ENCODE measurements at regions not wholly inside any gene's neighbourhood (a gene's known extent, or its start where the extent isn't known, plus 50 kb on each side); places are given as distances from the start of the nearest gene placed in this dataset.

DNA sequence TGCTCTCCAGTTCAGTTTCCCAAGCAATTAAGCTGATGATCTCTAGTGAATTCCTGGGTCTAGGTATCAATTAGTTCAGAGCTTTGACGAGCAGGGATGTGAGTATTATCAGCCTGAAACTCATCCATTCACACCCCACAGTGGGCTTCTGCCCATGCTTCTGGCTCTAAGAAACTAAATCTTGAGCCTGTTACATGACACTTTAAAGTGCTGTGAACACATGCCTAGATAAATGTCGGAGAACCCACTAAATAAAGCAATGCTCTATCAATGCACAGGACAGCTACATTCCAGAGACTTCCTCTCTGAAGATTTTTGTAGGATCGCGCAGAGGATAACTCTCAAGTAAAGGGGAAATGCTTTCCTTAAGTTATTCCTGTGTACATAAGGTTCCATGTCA, 356.5 kb upstream of the TNP1 start:
- TF ChIP-seq POLR2AphosphoS5 (IDR thresholded peaks at IDR 0.05; ENCODE audit: low read depth) = no peak
- TF ChIP-seq, protein P1, sequence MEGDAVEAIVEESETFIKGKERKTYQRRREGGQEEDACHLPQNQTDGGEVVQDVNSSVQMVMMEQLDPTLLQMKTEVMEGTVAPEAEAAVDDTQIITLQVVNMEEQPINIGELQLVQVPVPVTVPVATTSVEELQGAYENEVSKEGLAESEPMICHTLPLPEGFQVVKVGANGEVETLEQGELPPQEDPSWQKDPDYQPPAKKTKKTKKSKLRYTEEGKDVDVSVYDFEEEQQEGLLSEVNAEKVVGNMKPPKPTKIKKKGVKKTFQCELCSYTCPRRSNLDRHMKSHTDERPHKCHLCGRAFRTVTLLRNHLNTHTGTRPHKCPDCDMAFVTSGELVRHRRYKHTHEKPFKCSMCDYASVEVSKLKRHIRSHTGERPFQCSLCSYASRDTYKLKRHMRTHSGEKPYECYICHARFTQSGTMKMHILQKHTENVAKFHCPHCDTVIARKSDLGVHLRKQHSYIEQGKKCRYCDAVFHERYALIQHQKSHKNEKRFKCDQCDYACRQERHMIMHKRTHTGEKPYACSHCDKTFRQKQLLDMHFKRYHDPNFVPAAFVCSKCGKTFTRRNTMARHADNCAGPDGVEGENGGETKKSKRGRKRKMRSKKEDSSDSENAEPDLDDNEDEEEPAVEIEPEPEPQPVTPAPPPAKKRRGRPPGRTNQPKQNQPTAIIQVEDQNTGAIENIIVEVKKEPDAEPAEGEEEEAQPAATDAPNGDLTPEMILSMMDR (conservative IDR thresholded peaks at IDR 0.05; ENCODE audit: low read depth in 2 of 2) = no peak
- TF ChIP-seq STAT1 (IDR thresholded peaks at IDR 0.05; ENCODE audit: unreplicated experiment) = no peak
- TF ChIP-seq ZNF114 (CRISPR knock-in tag; IDR thresholded peaks at IDR 0.05) = no peak
- no peak for TF ChIP-seq EZH2 (IDR thresholded peaks at IDR 0.05; ENCODE audit: low read depth, unreplicated experiment)
- TF ChIP-seq EZH2phosphoT487 (IDR thresholded peaks at IDR 0.05; ENCODE audit: unreplicated experiment) = no peak
- TF ChIP-seq ZNF331 (CRISPR knock-in tag; IDR thresholded peaks at IDR 0.05; ENCODE audit: low read depth) = no peak
- TF ChIP-seq, protein P2, sequence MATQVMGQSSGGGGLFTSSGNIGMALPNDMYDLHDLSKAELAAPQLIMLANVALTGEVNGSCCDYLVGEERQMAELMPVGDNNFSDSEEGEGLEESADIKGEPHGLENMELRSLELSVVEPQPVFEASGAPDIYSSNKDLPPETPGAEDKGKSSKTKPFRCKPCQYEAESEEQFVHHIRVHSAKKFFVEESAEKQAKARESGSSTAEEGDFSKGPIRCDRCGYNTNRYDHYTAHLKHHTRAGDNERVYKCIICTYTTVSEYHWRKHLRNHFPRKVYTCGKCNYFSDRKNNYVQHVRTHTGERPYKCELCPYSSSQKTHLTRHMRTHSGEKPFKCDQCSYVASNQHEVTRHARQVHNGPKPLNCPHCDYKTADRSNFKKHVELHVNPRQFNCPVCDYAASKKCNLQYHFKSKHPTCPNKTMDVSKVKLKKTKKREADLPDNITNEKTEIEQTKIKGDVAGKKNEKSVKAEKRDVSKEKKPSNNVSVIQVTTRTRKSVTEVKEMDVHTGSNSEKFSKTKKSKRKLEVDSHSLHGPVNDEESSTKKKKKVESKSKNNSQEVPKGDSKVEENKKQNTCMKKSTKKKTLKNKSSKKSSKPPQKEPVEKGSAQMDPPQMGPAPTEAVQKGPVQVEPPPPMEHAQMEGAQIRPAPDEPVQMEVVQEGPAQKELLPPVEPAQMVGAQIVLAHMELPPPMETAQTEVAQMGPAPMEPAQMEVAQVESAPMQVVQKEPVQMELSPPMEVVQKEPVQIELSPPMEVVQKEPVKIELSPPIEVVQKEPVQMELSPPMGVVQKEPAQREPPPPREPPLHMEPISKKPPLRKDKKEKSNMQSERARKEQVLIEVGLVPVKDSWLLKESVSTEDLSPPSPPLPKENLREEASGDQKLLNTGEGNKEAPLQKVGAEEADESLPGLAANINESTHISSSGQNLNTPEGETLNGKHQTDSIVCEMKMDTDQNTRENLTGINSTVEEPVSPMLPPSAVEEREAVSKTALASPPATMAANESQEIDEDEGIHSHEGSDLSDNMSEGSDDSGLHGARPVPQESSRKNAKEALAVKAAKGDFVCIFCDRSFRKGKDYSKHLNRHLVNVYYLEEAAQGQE (IDR thresholded peaks at IDR 0.05; ENCODE audit: unreplicated experiment) = no peak
- TF ChIP-seq, protein P3, sequence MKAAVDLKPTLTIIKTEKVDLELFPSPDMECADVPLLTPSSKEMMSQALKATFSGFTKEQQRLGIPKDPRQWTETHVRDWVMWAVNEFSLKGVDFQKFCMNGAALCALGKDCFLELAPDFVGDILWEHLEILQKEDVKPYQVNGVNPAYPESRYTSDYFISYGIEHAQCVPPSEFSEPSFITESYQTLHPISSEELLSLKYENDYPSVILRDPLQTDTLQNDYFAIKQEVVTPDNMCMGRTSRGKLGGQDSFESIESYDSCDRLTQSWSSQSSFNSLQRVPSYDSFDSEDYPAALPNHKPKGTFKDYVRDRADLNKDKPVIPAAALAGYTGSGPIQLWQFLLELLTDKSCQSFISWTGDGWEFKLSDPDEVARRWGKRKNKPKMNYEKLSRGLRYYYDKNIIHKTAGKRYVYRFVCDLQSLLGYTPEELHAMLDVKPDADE (IDR thresholded peaks at IDR 0.05) = no peak
- TF ChIP-seq JUNB (IDR thresholded peaks at IDR 0.05; ENCODE audit: unreplicated experiment) = no peak
- no peak for TF ChIP-seq CREB1 (CRISPR knock-in tag; IDR thresholded peaks at IDR 0.05; ENCODE audit: low read depth)
- no peak for TF ChIP-seq NANOG (IDR thresholded peaks at IDR 0.05; ENCODE audit: borderline replicate concordance)
- TF ChIP-seq, protein P4, sequence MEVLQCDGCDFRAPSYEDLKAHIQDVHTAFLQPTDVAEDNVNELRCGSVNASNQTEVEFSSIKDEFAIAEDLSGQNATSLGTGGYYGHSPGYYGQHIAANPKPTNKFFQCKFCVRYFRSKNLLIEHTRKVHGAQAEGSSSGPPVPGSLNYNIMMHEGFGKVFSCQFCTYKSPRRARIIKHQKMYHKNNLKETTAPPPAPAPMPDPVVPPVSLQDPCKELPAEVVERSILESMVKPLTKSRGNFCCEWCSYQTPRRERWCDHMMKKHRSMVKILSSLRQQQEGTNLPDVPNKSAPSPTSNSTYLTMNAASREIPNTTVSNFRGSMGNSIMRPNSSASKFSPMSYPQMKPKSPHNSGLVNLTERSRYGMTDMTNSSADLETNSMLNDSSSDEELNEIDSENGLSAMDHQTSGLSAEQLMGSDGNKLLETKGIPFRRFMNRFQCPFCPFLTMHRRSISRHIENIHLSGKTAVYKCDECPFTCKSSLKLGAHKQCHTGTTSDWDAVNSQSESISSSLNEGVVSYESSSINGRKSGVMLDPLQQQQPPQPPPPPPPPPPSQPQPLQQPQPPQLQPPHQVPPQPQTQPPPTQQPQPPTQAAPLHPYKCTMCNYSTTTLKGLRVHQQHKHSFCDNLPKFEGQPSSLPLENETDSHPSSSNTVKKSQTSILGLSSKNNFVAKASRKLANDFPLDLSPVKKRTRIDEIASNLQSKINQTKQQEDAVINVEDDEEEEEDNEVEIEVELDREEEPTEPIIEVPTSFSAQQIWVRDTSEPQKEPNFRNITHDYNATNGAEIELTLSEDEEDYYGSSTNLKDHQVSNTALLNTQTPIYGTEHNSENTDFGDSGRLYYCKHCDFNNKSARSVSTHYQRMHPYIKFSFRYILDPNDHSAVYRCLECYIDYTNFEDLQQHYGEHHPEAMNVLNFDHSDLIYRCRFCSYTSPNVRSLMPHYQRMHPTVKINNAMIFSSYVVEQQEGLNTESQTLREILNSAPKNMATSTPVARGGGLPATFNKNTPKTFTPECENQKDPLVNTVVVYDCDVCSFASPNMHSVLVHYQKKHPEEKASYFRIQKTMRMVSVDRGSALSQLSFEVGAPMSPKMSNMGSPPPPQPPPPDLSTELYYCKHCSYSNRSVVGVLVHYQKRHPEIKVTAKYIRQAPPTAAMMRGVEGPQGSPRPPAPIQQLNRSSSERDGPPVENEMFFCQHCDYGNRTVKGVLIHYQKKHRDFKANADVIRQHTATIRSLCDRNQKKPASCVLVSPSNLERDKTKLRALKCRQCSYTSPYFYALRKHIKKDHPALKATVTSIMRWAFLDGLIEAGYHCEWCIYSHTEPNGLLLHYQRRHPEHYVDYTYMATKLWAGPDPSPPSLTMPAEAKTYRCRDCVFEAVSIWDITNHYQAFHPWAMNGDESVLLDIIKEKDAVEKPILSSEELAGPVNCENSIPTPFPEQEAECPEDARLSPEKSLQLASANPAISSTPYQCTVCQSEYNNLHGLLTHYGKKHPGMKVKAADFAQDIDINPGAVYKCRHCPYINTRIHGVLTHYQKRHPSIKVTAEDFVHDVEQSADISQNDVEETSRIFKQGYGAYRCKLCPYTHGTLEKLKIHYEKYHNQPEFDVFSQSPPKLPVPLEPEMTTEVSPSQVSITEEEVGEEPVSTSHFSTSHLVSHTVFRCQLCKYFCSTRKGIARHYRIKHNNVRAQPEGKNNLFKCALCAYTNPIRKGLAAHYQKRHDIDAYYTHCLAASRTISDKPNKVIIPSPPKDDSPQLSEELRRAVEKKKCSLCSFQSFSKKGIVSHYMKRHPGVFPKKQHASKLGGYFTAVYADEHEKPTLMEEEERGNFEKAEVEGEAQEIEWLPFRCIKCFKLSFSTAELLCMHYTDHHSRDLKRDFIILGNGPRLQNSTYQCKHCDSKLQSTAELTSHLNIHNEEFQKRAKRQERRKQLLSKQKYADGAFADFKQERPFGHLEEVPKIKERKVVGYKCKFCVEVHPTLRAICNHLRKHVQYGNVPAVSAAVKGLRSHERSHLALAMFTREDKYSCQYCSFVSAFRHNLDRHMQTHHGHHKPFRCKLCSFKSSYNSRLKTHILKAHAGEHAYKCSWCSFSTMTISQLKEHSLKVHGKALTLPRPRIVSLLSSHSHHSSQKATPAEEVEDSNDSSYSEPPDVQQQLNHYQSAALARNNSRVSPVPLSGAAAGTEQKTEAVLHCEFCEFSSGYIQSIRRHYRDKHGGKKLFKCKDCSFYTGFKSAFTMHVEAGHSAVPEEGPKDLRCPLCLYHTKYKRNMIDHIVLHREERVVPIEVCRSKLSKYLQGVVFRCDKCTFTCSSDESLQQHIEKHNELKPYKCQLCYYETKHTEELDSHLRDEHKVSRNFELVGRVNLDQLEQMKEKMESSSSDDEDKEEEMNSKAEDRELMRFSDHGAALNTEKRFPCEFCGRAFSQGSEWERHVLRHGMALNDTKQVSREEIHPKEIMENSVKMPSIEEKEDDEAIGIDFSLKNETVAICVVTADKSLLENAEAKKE (CRISPR knock-in tag; IDR thresholded peaks at IDR 0.05) = no peak
